Left colon (tissue), 2 donors: ENCODE measurements at regions not wholly inside any gene's neighbourhood (a gene's known extent, or its start where the extent isn't known, plus 50 kb on each side); places are given as distances from the start of the nearest gene placed in this dataset.
A peak's percentile ranks its signal among the peaks of the same experiment; 100 is the strongest.
"Not testable (repeated sequence)": the region's sequence is repeated elsewhere in the genome, so short reads cannot be mapped to it uniquely, and the experiment has no call there.

Experiments used
- ATAC-seq: fragments of 200-7000 bp; cut with Tn5 transposase; one replicate; pipeline ENCODE4 v1.9.1; 2020; ENCODE audit warnings: mild to moderate bottlenecking, moderate library complexity
- DNase-seq, 2 donors: peaks; one replicate each; pipeline ENCODE4 v3.0.0-alpha.2; 2020
- intact Hi-C, 2 donors: fragments of 100-400 bp; cut with DNase I in 1 of 2; cut with micrococcal nuclease in 1 of 2; formaldehyde crosslinking; loops; one replicate each; pipeline versions ENCODE4 v1.11.2 to v1.14.0; 2022; cut with DNase I, micrococcal nuclease
- donor health status: DM: no; HTN: no; CAD: no.
- donor health status: DM: yes; HTN: yes; CAD: no.

GRCh38 chr16:29334776-29335548 is 71.5 kb downstream of the NPIPB11 start:
- ATAC-seq, DNase-seq, intact Hi-C loops: not testable (repeated sequence)

GRCh38 chr16:29333492-29334097 is 72.9 kb downstream of the NPIPB11 start:
- ATAC-seq, intact Hi-C loops, DNase-seq: not testable (repeated sequence)

- intact Hi-C loops, DNase-seq, ATAC-seq: not testable (repeated sequence)
These were observed 75.9 kb downstream of the NPIPB11 start for GRCh38 chr16:29330623-29331022.

GRCh38 chr16:29328528-29328927 is 78.0 kb downstream of the NPIPB11 start:
- ATAC-seq, DNase-seq, intact Hi-C loops: not testable (repeated sequence)

GRCh38 chr16:29327631-29328408 is 78.7 kb downstream of the NPIPB11 start:
- intact Hi-C loops, DNase-seq, ATAC-seq: not testable (repeated sequence)

GRCh38 chr16:29326164-29327125 is 80.1 kb downstream of the NPIPB11 start:
- not testable (repeated sequence) for DNase-seq, ATAC-seq

GRCh38 chr16:29323725-29324124 is 82.8 kb downstream of the NPIPB11 start:
- intact Hi-C loops, DNase-seq, ATAC-seq: not testable (repeated sequence)

More at GRCh38 chr16:29326164-29327125, 80.1 kb downstream of the NPIPB11 start:
- intact Hi-C loops = not testable (repeated sequence)

GRCh38 chr16:29321585-29321984 is 84.9 kb downstream of the NPIPB11 start:
- intact Hi-C loops = no loop called here
- no peak for ATAC-seq
- no peak for DNase-seq

GRCh38 chr16:29321000-29321393 is 85.5 kb downstream of the NPIPB11 start:
- DNase-seq (no peak), ATAC-seq (no peak)
- intact Hi-C loops = no loop called here

- intact Hi-C loops = no loop called here
- DNase-seq (no peak), ATAC-seq (no peak)
These were observed 86.1 kb downstream of the NPIPB11 start for GRCh38 chr16:29320274-29320999.

GRCh38 chr16:29319726-29320125 is 86.8 kb downstream of the NPIPB11 start:
- intact Hi-C loops = no loop called here

GRCh38 chr16:29318561-29318968 is 87.9 kb downstream of the NPIPB11 start:
- DNase-seq, ATAC-seq, intact Hi-C loops: not testable (repeated sequence)

More at GRCh38 chr16:29319726-29320125, 86.8 kb downstream of the NPIPB11 start:
- ATAC-seq (no peak), DNase-seq (no peak)

- DNase-seq (no peak), ATAC-seq (no peak)
These were observed 88.5 kb downstream of the NPIPB11 start for GRCh38 chr16:29318037-29318436.

GRCh38 chr16:29317269-29317668 is 89.2 kb downstream of the NPIPB11 start:
- intact Hi-C loops = no loop called here
- no peak for DNase-seq
- ATAC-seq = no peak

More at GRCh38 chr16:29318037-29318436, 88.5 kb downstream of the NPIPB11 start:
- intact Hi-C loops = no loop called here

- DNase-seq (no peak), ATAC-seq (no peak)
- intact Hi-C loops = no loop called here
These were observed 89.7 kb downstream of the NPIPB11 start for GRCh38 chr16:29316761-29317183.

- intact Hi-C loops = no loop called here
- ATAC-seq (peak; percentile 62), DNase-seq (no peak)
These were observed 90.5 kb downstream of the NPIPB11 start for GRCh38 chr16:29315916-29316517.

- no peak for DNase-seq
- intact Hi-C loops = no loop called here
- no peak for ATAC-seq
These were observed 91.5 kb downstream of the NPIPB11 start for GRCh38 chr16:29315046-29315445.
